ENCODE measurements at regions not wholly inside any gene's neighbourhood (a gene's known extent, or its start where the extent isn't known, plus 50 kb on each side); places are given as distances from the start of the nearest gene placed in this dataset.

DNA sequence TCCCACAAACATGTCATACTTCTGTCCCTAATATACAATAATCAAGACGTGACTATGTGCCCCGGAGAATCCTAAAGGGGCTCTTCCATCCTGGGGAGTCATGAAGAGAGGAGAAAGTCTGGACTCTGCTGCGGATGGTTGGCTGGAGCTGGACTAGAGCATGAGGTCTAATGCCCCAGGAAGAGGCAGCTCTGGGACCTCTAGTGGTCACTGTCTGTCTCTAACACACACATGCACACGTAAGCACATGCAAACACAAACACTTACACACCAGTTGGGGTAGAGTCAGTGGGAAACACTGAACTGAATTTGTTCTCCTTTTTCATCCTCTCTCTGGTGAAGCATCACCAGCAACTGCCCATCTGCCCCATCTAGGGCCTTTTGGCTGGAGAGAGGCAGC is 271.6 kb downstream of the TDRD15 start:
- H3K9ac ChIP-seq (ENCODE audit: low read length) = no peak overlapping the region
- H3K27ac ChIP-seq (ENCODE audit: low read depth, low read length) = no peak overlapping the region
- peaks cover 2% of the 10 kb centered on the region for H3K27me3 ChIP-seq (ENCODE audit: control insufficient read depth, insufficient read depth, low read length)
- H3K4me3 ChIP-seq (ENCODE audit: low read length) = no peak overlapping the region
- no peaks in the 10 kb centered on the region for H3K36me3 ChIP-seq (ENCODE audit: control insufficient read depth, insufficient read depth, low read length)
- H3K4me1 ChIP-seq (ENCODE audit: control insufficient read depth, insufficient read depth, low read length) = no peaks in the 10 kb centered on the region

DNA sequence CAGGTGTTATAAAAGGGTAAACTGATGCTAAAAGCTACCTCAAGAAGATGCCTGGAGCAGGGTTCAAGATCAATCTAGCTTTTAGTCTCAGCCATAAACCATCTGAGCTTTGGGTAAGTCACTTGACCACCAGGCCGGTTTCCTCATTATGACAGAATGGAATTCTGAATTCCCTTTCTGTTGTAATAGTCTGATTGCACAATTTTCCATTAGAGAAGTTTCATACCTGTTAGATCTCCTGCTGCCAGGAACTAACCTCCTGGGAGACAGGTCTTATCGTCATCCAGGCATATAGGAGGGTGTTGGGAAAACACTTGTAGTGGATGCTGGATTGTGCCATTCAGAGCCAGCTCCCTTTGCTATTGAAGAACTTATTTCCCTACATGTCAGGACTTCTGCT is 272.5 kb downstream of the TDRD15 start:
- no peak overlapping the region for H3K4me3 ChIP-seq (ENCODE audit: low read length)
- peaks cover 2% of the 10 kb centered on the region for H3K27me3 ChIP-seq (ENCODE audit: control insufficient read depth, insufficient read depth, low read length)
- no peaks in the 10 kb centered on the region for H3K36me3 ChIP-seq (ENCODE audit: control insufficient read depth, insufficient read depth, low read length)
- no peak overlapping the region for H3K9ac ChIP-seq (ENCODE audit: low read length)
- no peak overlapping the region for H3K27ac ChIP-seq (ENCODE audit: low read depth, low read length)
- no peaks in the 10 kb centered on the region for H3K4me1 ChIP-seq (ENCODE audit: control insufficient read depth, insufficient read depth, low read length)

DNA sequence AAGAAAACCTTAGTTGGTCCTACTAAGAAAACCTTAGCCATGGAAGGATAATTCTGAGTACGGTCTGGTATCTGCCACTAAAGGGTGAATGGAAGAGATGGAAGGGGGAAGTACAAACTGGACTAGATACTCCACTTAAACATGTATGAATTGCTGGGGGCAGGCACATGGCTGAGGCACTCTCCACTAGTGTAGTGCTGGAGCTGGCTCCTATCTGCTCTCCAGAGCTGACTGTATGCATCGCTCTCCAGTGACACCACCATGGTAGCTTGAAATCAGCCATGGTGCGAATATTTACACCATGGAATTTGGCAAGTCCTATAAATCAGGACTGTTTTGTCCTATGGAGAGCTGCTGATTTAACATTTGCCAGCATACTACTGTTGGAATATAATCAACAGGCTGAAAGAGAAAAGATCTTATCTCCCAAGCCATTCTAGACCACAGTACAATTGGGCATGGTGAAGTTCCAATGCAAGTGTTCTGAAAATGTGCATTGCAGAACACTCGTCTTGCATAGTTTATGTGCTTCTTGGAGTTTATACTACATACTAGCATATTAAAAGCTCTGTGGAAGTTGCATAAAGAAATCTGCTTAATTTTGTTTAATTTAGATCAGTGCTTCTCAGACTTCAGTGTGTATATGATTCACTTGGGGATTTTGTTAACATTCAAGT is 277.4 kb downstream of the TDRD15 start:
- Histone ChIP-seq H3K4me1 (ENCODE audit: control insufficient read depth, insufficient read depth, low read length) (no peaks in the 10 kb centered on the region), H3K27ac (ENCODE audit: low read depth, low read length) (no peak overlapping the region), H3K4me3 (ENCODE audit: low read length) (no peak overlapping the region), H3K27me3 (ENCODE audit: control insufficient read depth, insufficient read depth, low read length) (no peaks in the 10 kb centered on the region), H3K36me3 (ENCODE audit: control insufficient read depth, insufficient read depth, low read length) (no peaks in the 10 kb centered on the region), H3K9ac (ENCODE audit: low read length) (no peak overlapping the region)

DNA sequence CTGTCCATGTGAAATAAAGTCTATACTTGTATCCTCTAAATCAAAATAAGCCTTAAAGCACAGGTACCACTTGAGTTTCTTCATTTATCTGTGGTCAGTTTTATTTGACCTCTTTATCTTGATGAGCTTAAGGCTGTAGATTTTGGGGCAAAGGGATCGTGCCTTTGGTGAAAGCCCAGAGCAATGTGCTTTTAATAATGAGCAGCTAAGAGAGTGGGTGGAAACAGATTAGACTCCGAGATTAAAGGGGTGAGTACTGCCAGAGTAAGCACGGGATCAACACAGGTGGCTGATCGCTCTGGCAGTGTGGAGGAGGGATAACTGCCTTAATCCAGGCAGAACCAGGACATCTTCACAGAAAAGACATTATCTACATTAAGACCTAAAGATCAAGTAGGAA is 280.4 kb downstream of the TDRD15 start:
- no peaks in the 10 kb centered on the region for H3K27me3 ChIP-seq (ENCODE audit: control insufficient read depth, insufficient read depth, low read length)
- no peak overlapping the region for H3K4me3 ChIP-seq (ENCODE audit: low read length)
- no peaks in the 10 kb centered on the region for H3K36me3 ChIP-seq (ENCODE audit: control insufficient read depth, insufficient read depth, low read length)
- H3K9ac ChIP-seq (ENCODE audit: low read length) = no peak overlapping the region
- H3K4me1 ChIP-seq (ENCODE audit: control insufficient read depth, insufficient read depth, low read length) = no peaks in the 10 kb centered on the region
- H3K27ac ChIP-seq (ENCODE audit: low read depth, low read length) = no peak overlapping the region

DNA sequence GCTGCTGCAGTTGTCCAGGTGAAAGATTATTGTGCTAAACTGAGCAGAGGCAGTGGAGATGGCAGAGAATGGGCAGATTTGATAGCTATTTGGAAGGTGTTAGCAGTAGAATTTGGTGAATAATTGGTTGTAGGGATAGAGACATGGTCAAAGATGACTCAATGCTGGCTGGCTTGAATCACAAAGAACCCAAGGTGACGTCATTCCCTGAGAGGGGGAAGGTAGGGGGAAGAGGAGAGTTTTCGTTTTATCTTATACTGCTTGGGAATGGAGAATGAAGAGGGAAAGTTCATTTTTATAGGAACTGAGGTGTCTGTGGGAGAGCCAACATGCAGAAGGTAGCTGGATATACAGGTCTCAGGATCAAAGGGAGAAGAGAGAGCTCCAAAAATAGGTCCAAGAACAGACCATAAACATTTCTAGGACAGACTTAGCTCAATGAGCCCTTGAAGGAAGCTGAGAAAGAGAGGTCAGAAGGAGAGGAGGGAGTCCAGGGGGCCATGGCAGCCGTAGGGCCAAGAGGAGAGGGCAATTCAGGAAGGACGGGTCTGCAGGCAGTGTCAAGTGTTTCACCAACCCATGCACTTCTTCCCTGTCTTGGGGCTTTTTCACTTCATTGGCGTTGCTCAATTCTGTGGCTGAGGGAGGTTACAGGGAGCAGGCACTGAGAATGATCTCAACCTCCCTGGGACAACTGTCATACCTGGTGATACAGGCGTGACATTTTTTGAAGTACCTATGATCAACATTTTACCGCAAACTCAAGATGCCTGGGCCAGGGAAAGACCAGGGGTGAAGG is 281.3 kb downstream of the TDRD15 start:
- Histone ChIP-seq H3K27me3 (ENCODE audit: control insufficient read depth, insufficient read depth, low read length) (no peaks in the 10 kb centered on the region), H3K27ac (ENCODE audit: low read depth, low read length) (no peak overlapping the region), H3K4me1 (ENCODE audit: control insufficient read depth, insufficient read depth, low read length) (no peaks in the 10 kb centered on the region), H3K36me3 (ENCODE audit: control insufficient read depth, insufficient read depth, low read length) (no peaks in the 10 kb centered on the region), H3K9ac (ENCODE audit: low read length) (no peak overlapping the region), H3K4me3 (ENCODE audit: low read length) (no peak overlapping the region)

DNA sequence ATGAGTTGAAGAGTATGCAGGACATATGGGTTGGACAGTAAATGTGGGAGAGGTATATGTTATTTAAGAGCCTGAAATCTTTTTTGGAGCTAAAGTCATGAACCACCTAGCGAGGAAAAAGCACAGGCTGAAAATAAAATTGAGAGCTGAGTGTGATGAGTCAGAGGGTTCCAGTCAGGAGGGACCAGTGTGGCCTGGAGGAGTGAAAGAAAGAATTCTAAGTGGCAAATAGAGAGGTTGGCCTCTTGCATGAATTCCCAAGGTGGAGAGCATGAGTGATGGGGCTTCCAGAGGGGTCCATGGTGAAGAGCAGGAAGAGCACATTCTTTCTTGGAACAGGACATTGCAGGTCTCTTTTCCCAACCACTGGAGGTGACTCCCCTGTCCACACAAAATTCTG is 282.6 kb downstream of the TDRD15 start:
- no peaks in the 10 kb centered on the region for H3K27me3 ChIP-seq (ENCODE audit: control insufficient read depth, insufficient read depth, low read length)
- no peak overlapping the region for H3K27ac ChIP-seq (ENCODE audit: low read depth, low read length)
- no peaks in the 10 kb centered on the region for H3K36me3 ChIP-seq (ENCODE audit: control insufficient read depth, insufficient read depth, low read length)
- H3K4me3 ChIP-seq (ENCODE audit: low read length) = no peak overlapping the region
- no peak overlapping the region for H3K9ac ChIP-seq (ENCODE audit: low read length)
- no peaks in the 10 kb centered on the region for H3K4me1 ChIP-seq (ENCODE audit: control insufficient read depth, insufficient read depth, low read length)

DNA sequence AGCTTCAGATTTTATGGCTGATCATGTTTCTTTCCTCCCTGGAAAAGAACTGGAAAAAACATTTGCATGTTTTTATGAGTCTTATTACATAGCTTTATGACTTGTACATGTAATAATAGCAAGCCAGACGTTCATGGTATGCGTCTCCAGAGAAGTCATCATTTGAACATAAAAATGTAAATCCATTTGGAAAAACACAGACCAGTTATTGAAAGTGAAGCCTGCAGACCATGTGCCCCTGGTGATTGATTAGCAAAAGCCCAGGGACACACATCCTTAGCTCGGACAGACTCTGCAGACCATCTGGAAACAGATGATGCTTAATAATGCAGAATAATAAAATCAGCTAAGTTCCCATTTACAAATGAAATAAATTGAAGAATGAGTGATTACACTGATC is 283.1 kb downstream of the TDRD15 start:
- Histone ChIP-seq H3K4me1 (ENCODE audit: control insufficient read depth, insufficient read depth, low read length) (no peaks in the 10 kb centered on the region), H3K4me3 (ENCODE audit: low read length) (no peak overlapping the region), H3K36me3 (ENCODE audit: control insufficient read depth, insufficient read depth, low read length) (no peaks in the 10 kb centered on the region), H3K27me3 (ENCODE audit: control insufficient read depth, insufficient read depth, low read length) (no peaks in the 10 kb centered on the region), H3K27ac (ENCODE audit: low read depth, low read length) (no peak overlapping the region), H3K9ac (ENCODE audit: low read length) (no peak overlapping the region)

DNA sequence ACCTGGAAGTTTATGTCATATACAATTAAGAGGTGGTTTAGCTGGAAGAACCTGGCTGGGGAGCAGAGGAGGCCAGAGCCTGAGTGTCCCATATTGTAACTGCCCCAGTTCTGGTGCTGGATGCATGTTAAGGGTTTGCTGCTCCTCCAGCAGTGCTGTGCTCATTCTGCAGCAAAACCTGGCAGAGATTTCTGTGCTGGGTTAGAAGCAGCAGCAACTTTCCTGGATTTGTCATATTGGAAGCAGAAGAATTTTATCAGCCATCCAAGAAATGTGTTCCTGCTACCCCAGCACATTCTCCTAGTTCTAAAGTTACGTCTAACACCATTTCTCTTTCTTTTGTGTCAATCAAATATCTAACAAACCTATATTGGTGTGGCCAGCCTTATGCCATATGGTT is 284.1 kb downstream of the TDRD15 start:
- Histone ChIP-seq H3K9ac (ENCODE audit: low read length) (no peak overlapping the region), H3K36me3 (ENCODE audit: control insufficient read depth, insufficient read depth, low read length) (no peaks in the 10 kb centered on the region), H3K4me1 (ENCODE audit: control insufficient read depth, insufficient read depth, low read length) (no peaks in the 10 kb centered on the region), H3K27me3 (ENCODE audit: control insufficient read depth, insufficient read depth, low read length) (no peaks in the 10 kb centered on the region), H3K27ac (ENCODE audit: low read depth, low read length) (no peak overlapping the region), H3K4me3 (ENCODE audit: low read length) (no peak overlapping the region)

DNA sequence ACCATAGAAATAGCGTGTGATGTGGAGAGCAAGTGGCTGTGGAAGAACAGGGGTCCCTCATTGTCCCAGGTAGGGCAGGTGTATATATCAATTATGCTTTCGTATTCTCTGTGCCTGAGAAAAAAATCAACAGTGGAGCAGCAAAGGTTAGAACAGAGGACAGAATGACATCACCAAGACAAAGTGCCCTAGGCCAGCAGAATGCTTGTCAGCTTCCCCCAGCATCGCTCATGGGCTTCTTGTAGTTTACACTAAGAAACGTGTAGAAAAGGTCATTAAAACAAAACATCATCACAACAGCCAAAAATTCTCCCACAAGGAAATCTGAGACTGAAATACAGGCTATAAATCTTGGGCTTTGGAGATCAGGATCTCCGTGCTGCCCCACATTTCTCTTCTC is 288.0 kb downstream of the TDRD15 start:
- Histone ChIP-seq H3K27ac (ENCODE audit: low read depth, low read length) (no peak overlapping the region), H3K36me3 (ENCODE audit: control insufficient read depth, insufficient read depth, low read length) (no peaks in the 10 kb centered on the region), H3K9ac (ENCODE audit: low read length) (no peak overlapping the region), H3K27me3 (ENCODE audit: control insufficient read depth, insufficient read depth, low read length) (no peaks in the 10 kb centered on the region), H3K4me1 (ENCODE audit: control insufficient read depth, insufficient read depth, low read length) (no peaks in the 10 kb centered on the region), H3K4me3 (ENCODE audit: low read length) (no peak overlapping the region)

DNA sequence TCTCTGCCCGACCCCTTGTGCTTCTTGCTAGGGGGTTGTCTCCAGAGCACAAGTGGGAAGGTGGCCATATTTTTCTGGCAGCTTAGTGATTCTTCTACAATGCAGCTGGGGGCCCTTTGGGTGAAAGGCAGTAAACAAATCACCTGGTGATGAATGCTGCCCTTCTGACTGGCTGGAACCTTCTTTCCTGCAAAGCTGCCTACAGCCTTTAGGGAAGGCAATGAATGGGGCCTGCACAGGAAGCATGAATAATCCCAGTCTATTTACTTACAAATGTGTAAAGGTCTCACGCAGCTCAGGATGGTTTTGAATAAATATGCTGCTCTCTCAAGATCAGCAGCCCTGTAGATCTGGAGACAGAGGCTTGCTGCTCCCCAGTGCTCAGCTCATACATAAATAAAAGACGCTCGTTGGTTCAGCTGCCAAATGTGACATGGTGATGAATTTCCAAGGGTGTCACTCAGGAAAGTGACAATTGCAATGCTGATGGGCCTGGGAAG is 289.2 kb downstream of the TDRD15 start:
- Histone ChIP-seq H3K36me3 (ENCODE audit: control insufficient read depth, insufficient read depth, low read length) (no peaks in the 10 kb centered on the region), H3K27me3 (ENCODE audit: control insufficient read depth, insufficient read depth, low read length) (no peaks in the 10 kb centered on the region), H3K4me1 (ENCODE audit: control insufficient read depth, insufficient read depth, low read length) (no peaks in the 10 kb centered on the region), H3K9ac (ENCODE audit: low read length) (no peak overlapping the region), H3K4me3 (ENCODE audit: low read length) (no peak overlapping the region), H3K27ac (ENCODE audit: low read depth, low read length) (no peak overlapping the region)

DNA sequence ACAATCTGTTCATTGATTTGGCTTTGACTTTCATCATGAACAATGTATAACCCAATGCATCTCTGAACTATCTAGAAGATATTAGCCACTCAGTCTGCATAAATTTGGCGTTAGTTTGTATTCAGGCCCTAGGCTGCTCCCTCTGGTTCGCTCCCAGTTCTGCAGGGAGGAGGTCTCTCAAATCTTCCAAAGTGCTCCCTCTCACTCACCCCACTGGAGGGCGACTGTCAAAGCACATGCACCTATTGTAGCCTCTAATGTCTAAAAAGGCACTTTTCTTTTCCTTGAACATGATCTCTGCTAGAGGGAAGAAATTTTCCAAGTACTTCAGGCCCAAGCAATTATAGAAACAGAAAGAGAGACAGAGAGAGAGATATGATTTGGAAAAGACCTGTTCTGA is 291.5 kb downstream of the TDRD15 start:
- no peaks in the 10 kb centered on the region for H3K36me3 ChIP-seq (ENCODE audit: control insufficient read depth, insufficient read depth, low read length)
- H3K9ac ChIP-seq (ENCODE audit: low read length) = no peak overlapping the region
- no peak overlapping the region for H3K4me3 ChIP-seq (ENCODE audit: low read length)
- H3K27ac ChIP-seq (ENCODE audit: low read depth, low read length) = no peak overlapping the region
- H3K27me3 ChIP-seq (ENCODE audit: control insufficient read depth, insufficient read depth, low read length) = no peaks in the 10 kb centered on the region
- H3K4me1 ChIP-seq (ENCODE audit: control insufficient read depth, insufficient read depth, low read length) = no peaks in the 10 kb centered on the region

DNA sequence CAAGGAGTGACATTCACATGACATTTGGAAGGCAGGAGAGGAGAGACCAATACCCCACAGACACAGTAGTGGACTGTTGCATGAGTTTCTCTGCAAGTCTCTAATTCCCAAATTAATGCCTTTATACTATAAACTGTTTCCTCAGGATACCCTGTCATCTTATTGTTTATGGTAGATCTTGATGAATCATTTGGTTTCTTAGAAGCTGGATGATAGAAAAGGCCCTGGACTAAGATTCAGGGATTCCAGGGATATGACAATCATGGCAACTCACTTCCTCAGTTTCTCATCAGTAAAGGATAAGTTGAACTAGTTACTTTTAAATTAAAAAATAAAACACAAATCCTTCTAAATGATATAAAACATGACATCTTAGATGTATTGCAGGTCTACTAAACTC is 292.5 kb downstream of the TDRD15 start:
- Histone ChIP-seq H3K27ac (ENCODE audit: low read depth, low read length) (no peak overlapping the region), H3K27me3 (ENCODE audit: control insufficient read depth, insufficient read depth, low read length) (no peaks in the 10 kb centered on the region), H3K36me3 (ENCODE audit: control insufficient read depth, insufficient read depth, low read length) (no peaks in the 10 kb centered on the region), H3K9ac (ENCODE audit: low read length) (no peak overlapping the region), H3K4me1 (ENCODE audit: control insufficient read depth, insufficient read depth, low read length) (no peaks in the 10 kb centered on the region), H3K4me3 (ENCODE audit: low read length) (no peak overlapping the region)

DNA sequence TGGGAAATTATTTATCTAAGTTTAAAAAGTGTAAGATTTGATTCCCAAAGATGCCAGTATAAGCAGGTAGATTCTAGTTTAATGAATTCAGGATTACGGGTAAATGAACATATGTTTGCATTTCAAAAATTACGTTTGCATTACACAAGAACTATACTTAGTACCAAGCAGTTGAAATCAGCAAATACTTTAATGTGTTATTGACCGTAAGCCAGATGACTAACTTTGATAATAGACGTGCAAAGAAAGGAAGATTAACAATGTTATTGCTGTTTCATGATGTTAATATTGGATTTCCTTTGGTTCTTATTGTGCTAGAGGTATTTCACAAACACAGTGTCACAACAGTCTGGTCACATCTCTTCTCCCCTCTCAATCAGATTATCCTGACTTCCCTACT is 294.7 kb downstream of the TDRD15 start:
- H3K9ac ChIP-seq (ENCODE audit: low read length) = no peak overlapping the region
- no peak overlapping the region for H3K4me3 ChIP-seq (ENCODE audit: low read length)

More for the DNA sequence above, 294.7 kb downstream of the TDRD15 start:
- H3K4me1 ChIP-seq (ENCODE audit: control insufficient read depth, insufficient read depth, low read length) = no peaks in the 10 kb centered on the region
- no peaks in the 10 kb centered on the region for H3K36me3 ChIP-seq (ENCODE audit: control insufficient read depth, insufficient read depth, low read length)
- H3K27ac ChIP-seq (ENCODE audit: low read depth, low read length) = no peak overlapping the region
- no peaks in the 10 kb centered on the region for H3K27me3 ChIP-seq (ENCODE audit: control insufficient read depth, insufficient read depth, low read length)

All from rectal smooth muscle tissue (tissue), 1 donor.